Activated T-helper 1 cell treated with anti-CD3 and anti-CD28 coated beads, Interleukin-12 subunit alpha, Interleukin-12 subunit beta, Interleukin-2, Interleukin-4 antibody, amounts not matched to agents 30 ng/mL and 10 ng/mL and 1 ng/mL, durations not matched to agents 14 hours and 24 hours and 36 hours (primary cell): ENCODE measurements at regions not wholly inside any gene's neighbourhood (a gene's known extent, or its start where the extent isn't known, plus 50 kb on each side); places are given as distances from the start of the nearest gene placed in this dataset.

Source experiments
- DNase-seq: peaks from one replicate; pipeline ENCODE4 v3.0.0; 2021; ENCODE audit warnings: low spot score
- H3K27ac Mint-ChIP-seq: one replicate; pipeline ENCODE4 v1.8.0; 2021; ENCODE audit warnings: mild to moderate bottlenecking, mixed read lengths
- H3K27me3 Mint-ChIP-seq: one replicate; pipeline ENCODE4 v1.8.0; 2022; ENCODE audit warnings: mild to moderate bottlenecking, moderate library complexity, mixed read lengths; ENCODE audit not compliant: insufficient read depth
- H3K36me3 Mint-ChIP-seq: one replicate; pipeline ENCODE4 v1.8.0; 2021; ENCODE audit warnings: low read depth, mixed read lengths
- H3K4me1 Mint-ChIP-seq: one replicate; pipeline ENCODE4 v1.8.0; 2021; ENCODE audit warnings: low read depth, mixed read lengths
- H3K4me3 Mint-ChIP-seq: one replicate; pipeline ENCODE4 v1.8.0; 2021; ENCODE audit warnings: mild to moderate bottlenecking, moderate library complexity, mixed read lengths
- H3K9me3 Mint-ChIP-seq: one replicate; pipeline ENCODE4 v1.8.0; 2021; ENCODE audit warnings: mixed read lengths
- intact Hi-C: fragments of 100-400 bp; cut with micrococcal nuclease; formaldehyde crosslinking; loops from one replicate; pipeline ENCODE4 v1.15.1; 2024

DNA sequence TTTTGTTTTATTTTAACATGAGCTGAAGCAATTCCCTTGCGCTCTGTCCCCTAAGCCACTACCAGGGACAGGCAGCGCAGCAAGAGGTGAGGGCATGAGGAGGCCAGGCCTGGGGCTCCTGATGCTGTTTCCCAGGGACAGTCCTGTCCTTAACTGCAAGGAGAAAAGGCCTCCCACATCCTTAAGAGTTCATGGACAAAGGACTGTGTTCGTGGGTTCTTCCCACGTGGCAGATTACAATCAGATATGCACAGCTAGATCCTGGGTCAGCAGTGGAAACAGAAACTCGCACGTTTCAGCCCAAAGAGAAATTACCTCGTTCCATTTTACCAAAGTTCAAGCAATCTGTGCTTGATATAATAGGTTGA, 85.8 kb downstream of the MIS18A start:
- H3K4me3 Mint-ChIP-seq: no peak overlapping the region
- H3K9me3 Mint-ChIP-seq: no peaks in the 10 kb centered on the region
- intact Hi-C loops: no loop called here
- no peaks in the 10 kb centered on the region for H3K4me1 Mint-ChIP-seq
- no peak overlapping the region for H3K27ac Mint-ChIP-seq
- H3K36me3 Mint-ChIP-seq: no peaks in the 10 kb centered on the region
- no peaks in the 10 kb centered on the region for H3K27me3 Mint-ChIP-seq
- no peak for DNase-seq

DNA sequence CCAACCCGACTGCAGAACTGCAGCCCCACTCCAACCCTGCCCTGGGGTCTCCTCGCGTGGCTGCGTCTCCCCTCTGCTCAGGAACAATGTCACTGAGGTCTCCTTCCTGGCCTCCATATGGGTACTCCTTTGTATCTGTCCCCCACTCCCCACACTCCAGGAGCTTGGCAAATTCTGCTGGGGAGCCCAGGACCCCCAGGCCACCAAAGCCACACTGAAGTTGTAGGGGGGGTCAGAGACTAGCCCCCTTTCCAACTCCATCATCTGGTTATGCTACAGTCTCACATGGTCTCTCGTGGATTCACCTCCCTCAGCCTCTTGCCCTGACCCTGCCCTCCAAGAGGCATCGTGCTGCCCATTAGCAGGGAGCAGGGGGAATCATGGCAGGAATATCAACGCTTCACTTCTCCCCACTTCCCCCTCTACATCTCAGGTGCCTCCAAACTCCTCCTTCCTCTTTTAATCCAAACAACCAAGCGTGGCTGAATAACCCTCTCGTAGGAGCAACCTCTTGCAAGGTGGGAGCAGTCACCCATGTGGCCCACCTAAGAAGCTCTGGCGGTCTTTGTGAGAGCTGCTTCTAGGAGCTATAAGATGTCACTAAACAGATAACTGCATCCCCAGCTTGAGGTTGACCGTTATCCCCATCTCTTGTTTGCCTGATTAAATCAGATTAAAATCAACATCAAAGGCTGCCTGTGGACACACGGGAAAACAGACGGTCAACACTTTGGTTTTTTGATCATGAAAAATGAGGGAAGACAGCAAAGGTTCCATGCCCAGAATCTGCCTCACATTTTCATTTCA, 86.4 kb downstream of the MIS18A start:
- DNase-seq: no peak
- H3K4me3 Mint-ChIP-seq: no peak overlapping the region
- H3K27me3 Mint-ChIP-seq: no peaks in the 10 kb centered on the region
- no peaks in the 10 kb centered on the region for H3K36me3 Mint-ChIP-seq
- no peak overlapping the region for H3K27ac Mint-ChIP-seq
- intact Hi-C loops: no loop called here
- no peaks in the 10 kb centered on the region for H3K9me3 Mint-ChIP-seq
- H3K4me1 Mint-ChIP-seq: no peaks in the 10 kb centered on the region

DNA sequence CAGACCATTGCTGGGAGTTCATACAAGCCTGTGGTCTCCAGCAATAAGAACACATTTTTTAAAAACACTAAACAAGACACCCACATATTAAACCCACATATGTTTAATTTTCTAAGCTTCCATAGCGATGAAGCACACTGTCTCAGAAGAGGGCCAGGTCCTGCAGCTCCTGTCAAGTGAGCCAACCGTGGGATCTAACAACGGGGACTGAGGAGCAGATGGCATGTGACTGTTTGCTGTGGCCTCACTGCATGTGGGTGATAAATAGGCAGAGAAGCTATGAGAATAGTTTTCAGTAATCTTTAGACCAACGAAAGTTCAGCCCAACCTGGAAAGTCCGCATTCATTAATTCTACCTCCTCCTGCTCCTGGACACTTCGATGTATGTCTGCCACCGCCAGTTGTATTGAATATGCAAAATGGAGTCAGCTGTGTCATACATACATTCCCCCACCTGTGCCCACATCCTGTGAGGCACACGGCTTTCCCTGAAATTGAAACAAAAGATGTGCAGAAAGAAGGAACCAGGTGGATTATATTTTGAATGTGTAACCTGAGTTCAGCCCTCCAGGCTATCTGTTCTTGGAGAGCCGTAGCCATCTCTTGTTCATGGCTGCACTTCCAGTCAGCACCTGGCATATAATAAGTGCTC, 88.2 kb downstream of the MIS18A start:
- Mint-ChIP-seq H3K27me3 (no peaks in the 10 kb centered on the region), H3K4me1 (no peaks in the 10 kb centered on the region), H3K27ac (no peak overlapping the region), H3K36me3 (no peaks in the 10 kb centered on the region), H3K4me3 (no peak overlapping the region), H3K9me3 (no peaks in the 10 kb centered on the region)
- intact Hi-C loops: no loop called here
- DNase-seq: no peak

DNA sequence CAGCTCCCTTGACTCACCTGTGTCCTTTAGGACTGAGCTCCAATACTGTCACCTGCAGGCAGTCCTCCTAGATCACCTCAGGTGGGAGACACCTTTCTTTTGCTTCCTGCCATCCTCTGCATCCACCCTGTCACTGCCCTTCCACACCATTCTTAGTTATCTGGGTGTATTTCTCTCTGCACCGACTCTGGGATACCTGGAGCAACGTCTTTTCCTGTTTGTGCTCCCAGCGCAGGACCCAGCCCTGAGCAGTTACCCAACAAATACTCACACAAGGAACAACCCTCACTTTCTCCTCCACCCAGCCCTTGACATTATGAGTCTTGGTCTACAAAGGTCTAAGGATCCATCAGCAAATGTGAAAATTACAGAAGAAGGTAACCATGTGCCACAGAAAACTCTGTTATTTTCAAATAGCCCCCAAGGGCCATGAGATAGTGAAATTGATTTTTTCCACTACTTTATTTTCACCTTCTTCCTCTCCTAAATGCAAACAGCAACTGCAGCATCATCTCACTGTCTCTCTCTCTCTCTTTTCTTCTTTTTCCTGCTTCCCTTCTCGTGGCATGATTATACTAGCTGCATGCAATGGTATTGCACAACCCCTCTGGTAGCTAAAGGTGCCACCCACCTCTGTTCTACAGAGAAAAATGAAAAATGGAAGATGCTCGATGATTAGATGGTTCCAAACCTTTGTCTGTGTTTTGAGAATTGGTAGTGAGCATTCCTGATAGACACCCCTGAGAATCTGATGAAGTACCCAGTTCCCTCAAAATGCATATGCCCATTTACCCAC, 89.0 kb downstream of the MIS18A start:
- Mint-ChIP-seq H3K27ac (no peak overlapping the region), H3K9me3 (no peaks in the 10 kb centered on the region), H3K36me3 (no peaks in the 10 kb centered on the region)

DNA sequence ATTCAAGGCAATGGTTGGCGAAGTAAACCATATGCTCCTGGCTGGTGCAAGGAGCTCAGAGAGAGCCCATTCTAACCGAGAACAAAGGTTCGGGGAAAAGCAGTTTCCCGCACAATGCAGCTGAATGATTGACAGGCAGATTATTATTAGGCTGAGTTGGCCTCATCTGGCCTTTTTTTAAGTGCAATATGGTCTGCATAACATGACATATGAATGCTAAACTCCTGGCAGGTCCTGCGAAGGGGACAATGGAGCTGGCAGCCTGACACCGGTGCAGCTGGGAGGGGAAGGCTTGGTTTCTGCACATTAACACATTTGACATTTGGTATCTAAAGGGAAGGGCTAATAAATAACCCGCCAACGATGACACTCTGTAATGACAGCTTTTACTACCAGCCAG, 92.0 kb downstream of the MIS18A start:
- Mint-ChIP-seq H3K4me3 (no peak overlapping the region), H3K36me3 (no peaks in the 10 kb centered on the region), H3K4me1 (no peaks in the 10 kb centered on the region), H3K27me3 (no peaks in the 10 kb centered on the region), H3K27ac (no peak overlapping the region), H3K9me3 (no peaks in the 10 kb centered on the region)
- DNase-seq: no peak
- intact Hi-C loops: no loop called here

More for the DNA sequence above, 89.0 kb downstream of the MIS18A start:
- intact Hi-C loops: no loop called here
- H3K4me1 Mint-ChIP-seq: no peaks in the 10 kb centered on the region
- H3K4me3 Mint-ChIP-seq: no peak overlapping the region
- H3K27me3 Mint-ChIP-seq: no peaks in the 10 kb centered on the region
- no peak for DNase-seq

DNA sequence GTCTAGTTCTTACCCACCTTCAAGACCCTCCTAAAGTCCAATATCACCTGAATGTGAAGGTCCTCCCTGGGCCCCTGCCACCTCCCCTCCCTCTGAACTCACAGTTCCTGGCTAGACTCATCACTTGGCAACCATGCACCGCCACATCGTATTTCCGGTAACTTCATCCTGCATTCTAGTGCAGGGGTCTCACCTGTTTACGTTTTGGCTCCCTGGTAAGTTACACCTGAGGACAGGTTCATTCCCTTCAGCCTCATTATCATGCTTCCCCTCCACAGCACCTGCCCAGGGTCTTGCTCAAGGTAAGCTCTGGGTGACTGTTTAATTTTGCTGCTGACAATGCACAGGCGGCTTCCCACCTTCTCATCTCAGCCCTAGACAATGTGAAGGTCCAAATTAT, 93.1 kb downstream of the MIS18A start:
- H3K36me3 Mint-ChIP-seq: no peaks in the 10 kb centered on the region
- H3K9me3 Mint-ChIP-seq: no peaks in the 10 kb centered on the region
- no peaks in the 10 kb centered on the region for H3K27me3 Mint-ChIP-seq
- intact Hi-C loops: no loop called here
- H3K27ac Mint-ChIP-seq: no peak overlapping the region
- DNase-seq: no peak
- H3K4me1 Mint-ChIP-seq: no peaks in the 10 kb centered on the region
- H3K4me3 Mint-ChIP-seq: no peak overlapping the region

DNA sequence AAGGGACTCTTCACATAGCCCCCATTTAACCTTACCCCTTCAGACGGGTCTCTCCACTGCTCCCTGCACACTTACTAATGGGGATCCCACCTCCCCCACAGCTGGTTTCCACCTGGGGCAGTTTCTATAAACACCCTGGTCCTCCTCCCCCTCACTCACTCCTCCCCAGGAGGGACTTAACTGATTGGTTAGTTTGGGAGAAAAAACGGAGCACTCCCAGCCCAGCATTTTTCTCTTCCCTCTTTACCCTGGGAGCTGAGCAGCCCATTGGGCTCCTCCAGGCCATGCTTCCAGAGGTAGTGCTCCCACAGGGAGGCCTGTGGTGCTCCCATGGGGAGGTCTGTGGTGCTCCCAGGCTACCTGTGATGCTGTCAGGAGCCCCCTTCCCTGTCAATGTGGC, 93.7 kb downstream of the MIS18A start:
- Mint-ChIP-seq H3K4me1 (no peaks in the 10 kb centered on the region), H3K27ac (no peak overlapping the region), H3K36me3 (no peaks in the 10 kb centered on the region), H3K27me3 (peaks cover 3% of the 10 kb centered on the region), H3K4me3 (no peak overlapping the region), H3K9me3 (no peaks in the 10 kb centered on the region)
- DNase-seq: no peak
- intact Hi-C loops: no loop called here

DNA sequence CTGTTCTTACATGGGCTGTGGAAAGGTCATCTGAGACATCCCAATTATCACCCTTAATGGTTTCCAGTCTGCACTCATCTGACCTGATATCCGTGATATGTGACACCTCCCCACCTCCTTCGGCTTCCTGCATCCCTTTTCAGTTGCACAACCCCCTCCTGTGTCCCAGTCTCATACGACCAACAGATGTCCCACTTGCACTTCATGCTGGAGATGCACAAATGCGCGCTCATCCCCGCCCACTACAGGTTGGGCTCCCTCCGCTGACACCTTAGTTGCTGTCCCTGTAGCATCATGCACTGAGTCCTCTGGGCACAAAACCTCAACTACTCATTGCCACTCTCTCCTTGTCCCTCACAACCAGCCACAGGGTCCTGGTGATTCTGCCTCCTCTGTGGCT, 94.4 kb downstream of the MIS18A start:
- Mint-ChIP-seq H3K27me3 (peaks cover 3% of the 10 kb centered on the region), H3K27ac (no peak overlapping the region), H3K4me1 (no peaks in the 10 kb centered on the region), H3K9me3 (no peaks in the 10 kb centered on the region), H3K36me3 (no peaks in the 10 kb centered on the region), H3K4me3 (no peak overlapping the region)
- intact Hi-C loops: no loop called here
- no peak for DNase-seq

DNA sequence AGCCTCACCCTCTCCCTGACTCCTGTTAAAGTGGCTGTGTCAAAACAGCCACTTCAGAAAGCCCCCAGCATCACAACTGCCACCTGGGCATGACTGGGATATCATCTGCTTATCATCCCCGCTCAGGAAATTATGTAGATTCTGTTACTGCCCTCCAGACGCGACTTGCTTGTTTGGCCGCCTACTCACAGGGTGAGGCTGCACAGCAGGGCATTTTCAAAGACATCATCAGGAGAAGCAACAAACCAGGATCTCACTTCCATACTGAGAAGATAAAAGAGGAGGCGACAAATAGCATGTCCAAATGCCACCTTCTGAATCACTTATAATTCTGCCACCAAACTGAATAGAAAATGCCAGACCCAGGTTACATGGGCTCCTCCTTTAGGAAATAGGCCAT, 94.8 kb downstream of the MIS18A start:
- DNase-seq: no peak
- Mint-ChIP-seq H3K9me3 (no peaks in the 10 kb centered on the region), H3K27ac (no peak overlapping the region), H3K4me3 (no peak overlapping the region), H3K36me3 (no peaks in the 10 kb centered on the region), H3K27me3 (peaks cover 3% of the 10 kb centered on the region), H3K4me1 (no peaks in the 10 kb centered on the region)
- intact Hi-C loops: no loop called here

DNA sequence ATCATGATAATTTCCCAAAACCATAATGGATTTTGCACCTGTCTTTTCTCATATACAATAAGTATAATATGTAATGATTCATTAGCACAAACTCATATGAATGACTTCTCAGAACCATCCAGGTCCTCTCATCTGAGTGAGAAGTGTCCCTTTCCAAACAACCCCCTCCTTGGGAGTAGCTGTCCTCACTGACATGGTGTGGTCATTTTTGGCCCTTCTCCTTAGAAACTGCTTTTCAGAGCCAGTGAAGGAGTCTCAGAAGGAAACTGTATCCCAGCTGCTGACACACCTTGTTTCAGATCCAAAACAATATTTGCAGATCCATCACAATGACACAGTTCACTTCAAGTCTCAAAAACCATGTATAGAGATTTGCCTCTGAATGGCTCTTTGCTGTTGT, 95.5 kb downstream of the MIS18A start:
- no peak overlapping the region for H3K27ac Mint-ChIP-seq

DNA sequence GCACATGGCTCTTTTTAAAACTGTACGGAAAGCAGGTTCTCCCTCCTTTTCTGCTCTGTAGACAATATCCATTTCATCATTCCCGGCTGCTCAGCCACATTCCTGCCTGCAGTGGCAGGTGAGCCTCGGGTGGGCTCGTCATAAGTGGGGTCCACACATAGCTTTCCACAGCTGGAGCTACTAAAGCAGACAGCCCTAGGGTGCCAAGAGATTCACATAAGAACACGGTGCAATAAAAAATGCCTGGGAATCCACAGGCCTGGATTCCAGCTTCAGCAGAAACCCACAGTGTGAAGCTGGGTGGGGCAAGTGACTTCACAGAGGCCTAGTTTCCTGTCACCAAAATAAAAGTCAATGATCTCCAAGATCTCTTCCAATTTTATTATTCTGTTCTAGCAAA, 96.4 kb downstream of the MIS18A start:
- Mint-ChIP-seq H3K27me3 (peaks cover 3% of the 10 kb centered on the region), H3K36me3 (no peaks in the 10 kb centered on the region), H3K4me3 (no peak overlapping the region), H3K9me3 (no peaks in the 10 kb centered on the region), H3K4me1 (no peaks in the 10 kb centered on the region), H3K27ac (no peak overlapping the region)
- intact Hi-C loops: no loop called here
- DNase-seq: no peak

More for the DNA sequence above, 95.5 kb downstream of the MIS18A start:
- DNase-seq: no peak
- Mint-ChIP-seq H3K9me3 (no peaks in the 10 kb centered on the region), H3K4me3 (no peak overlapping the region), H3K36me3 (no peaks in the 10 kb centered on the region), H3K4me1 (no peaks in the 10 kb centered on the region), H3K27me3 (peaks cover 3% of the 10 kb centered on the region)
- intact Hi-C loops: no loop called here

DNA sequence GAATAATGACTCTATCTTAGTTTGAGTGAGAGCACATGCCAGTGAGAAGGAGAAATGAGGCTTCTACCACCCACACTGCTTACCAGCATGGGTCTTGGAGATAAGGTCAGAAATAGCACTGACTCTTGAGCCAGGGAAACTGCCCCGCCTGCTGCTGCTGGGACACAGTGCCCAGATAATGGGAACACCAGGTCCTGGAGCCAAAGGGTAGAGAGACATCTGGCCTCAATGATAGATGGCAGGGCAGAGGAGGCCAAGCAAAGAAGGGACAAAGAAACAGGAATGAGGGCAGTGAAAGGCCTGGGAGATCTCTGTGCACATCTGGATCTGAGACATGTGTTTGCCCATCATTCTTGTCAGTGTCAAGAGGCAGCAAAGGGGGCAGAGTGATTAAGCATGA, 97.4 kb downstream of the MIS18A start:
- no peak overlapping the region for H3K4me3 Mint-ChIP-seq
- peaks cover 3% of the 10 kb centered on the region for H3K27me3 Mint-ChIP-seq

DNA sequence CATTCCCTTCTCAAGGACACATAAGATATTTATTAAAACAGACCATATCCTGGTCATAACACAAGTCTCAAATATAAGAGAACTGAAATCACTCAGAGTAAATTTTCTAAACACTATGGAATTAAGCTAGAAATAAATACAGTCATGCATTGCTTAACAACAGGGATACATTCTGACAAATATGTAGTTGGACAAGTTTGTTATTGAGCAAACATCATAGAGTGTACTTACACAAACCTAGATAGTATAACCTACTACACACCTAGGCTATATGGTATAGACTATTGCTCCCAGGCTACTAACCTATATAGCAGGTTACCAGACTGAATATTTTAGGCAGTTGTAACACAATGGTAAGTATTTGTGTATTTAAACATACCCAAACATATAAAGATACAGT, 104.0 kb downstream of the MIS18A start:
- Mint-ChIP-seq H3K36me3 (no peaks in the 10 kb centered on the region), H3K4me1 (no peaks in the 10 kb centered on the region)
- intact Hi-C loops: no loop called here

More for the DNA sequence above, 97.4 kb downstream of the MIS18A start:
- Mint-ChIP-seq H3K4me1 (no peaks in the 10 kb centered on the region), H3K36me3 (no peaks in the 10 kb centered on the region), H3K27ac (no peak overlapping the region), H3K9me3 (no peaks in the 10 kb centered on the region)
- intact Hi-C loops: no loop called here
- DNase-seq: no peak

More for the DNA sequence above, 104.0 kb downstream of the MIS18A start:
- no peaks in the 10 kb centered on the region for H3K9me3 Mint-ChIP-seq
- no peak overlapping the region for H3K4me3 Mint-ChIP-seq
- DNase-seq: no peak
- peaks cover 2% of the 10 kb centered on the region for H3K27me3 Mint-ChIP-seq
- H3K27ac Mint-ChIP-seq: no peak overlapping the region
